Fibroblast of mammary gland (primary cell): ENCODE measurements at regions not wholly inside any gene's neighbourhood (a gene's known extent, or its start where the extent isn't known, plus 50 kb on each side); places are given as distances from the start of the nearest gene placed in this dataset.

Source experiments
- DNase-seq: peaks from one replicate; pipeline ENCODE4 v3.0.0-alpha.2; 2010; ENCODE audit warnings: low read depth
- H3K4me3 ChIP-seq: 2 replicates; pipeline ENCODE4 v1.5.1; 2011; ENCODE audit warnings: low read depth, mild to moderate bottlenecking, low read length, moderate library complexity; ENCODE audit not compliant: control insufficient read depth
- TF ChIP-seq, protein P1 (sequence below): conservative IDR thresholded peaks from 2 replicates; pipeline ENCODE4 v1.5.1; 2011; ENCODE audit warnings: low read depth, low read length, inconsistent platforms; ENCODE audit not compliant: control insufficient read depth, insufficient read depth

GRCh38 chr6:140923048-140923447, 1209.7 kb upstream of the GJE1 start:
- TF ChIP-seq, protein P1, sequence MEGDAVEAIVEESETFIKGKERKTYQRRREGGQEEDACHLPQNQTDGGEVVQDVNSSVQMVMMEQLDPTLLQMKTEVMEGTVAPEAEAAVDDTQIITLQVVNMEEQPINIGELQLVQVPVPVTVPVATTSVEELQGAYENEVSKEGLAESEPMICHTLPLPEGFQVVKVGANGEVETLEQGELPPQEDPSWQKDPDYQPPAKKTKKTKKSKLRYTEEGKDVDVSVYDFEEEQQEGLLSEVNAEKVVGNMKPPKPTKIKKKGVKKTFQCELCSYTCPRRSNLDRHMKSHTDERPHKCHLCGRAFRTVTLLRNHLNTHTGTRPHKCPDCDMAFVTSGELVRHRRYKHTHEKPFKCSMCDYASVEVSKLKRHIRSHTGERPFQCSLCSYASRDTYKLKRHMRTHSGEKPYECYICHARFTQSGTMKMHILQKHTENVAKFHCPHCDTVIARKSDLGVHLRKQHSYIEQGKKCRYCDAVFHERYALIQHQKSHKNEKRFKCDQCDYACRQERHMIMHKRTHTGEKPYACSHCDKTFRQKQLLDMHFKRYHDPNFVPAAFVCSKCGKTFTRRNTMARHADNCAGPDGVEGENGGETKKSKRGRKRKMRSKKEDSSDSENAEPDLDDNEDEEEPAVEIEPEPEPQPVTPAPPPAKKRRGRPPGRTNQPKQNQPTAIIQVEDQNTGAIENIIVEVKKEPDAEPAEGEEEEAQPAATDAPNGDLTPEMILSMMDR: no peak
- no peak overlapping the region for H3K4me3 ChIP-seq
- DNase-seq: peak; percentile 18

- TF ChIP-seq, protein P1: peak; percentile 91
- peak; percentile 92 for DNase-seq
- H3K4me3 ChIP-seq: no peak overlapping the region
These were observed 1211.1 kb upstream of the GJE1 start for GRCh38 chr6:140921366-140922226.

- H3K4me3 ChIP-seq: no peak overlapping the region
- TF ChIP-seq, protein P1: no peak
- DNase-seq: no peak
These were observed 1214.8 kb upstream of the GJE1 start for GRCh38 chr6:140917911-140918310.

- DNase-seq: no peak
- TF ChIP-seq, protein P1: no peak
- no peak overlapping the region for H3K4me3 ChIP-seq
These were observed 1217.2 kb upstream of the GJE1 start for GRCh38 chr6:140915551-140915950.

DNA sequence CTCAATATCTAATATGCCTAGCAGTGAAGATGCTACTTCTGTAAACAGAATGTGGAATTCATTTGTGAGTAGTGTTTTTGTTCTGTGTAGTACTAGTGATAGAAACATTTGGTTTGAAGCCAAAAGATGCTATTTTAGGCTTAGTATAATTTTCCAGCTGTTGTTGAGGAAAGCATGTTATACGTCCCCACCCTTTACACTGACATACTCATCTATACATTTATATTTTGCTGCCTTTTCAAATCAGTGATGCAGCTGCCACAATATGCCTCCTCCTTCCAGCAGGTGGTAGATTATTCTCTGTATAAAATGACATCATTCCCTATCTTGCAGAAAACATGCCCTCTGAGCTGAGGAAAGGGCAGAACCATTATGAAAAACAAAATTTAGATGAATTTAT, 1217.6 kb upstream of the GJE1 start:
- TF ChIP-seq, protein P1: no peak
- H3K4me3 ChIP-seq: no peak overlapping the region
- peak; percentile 16 for DNase-seq

GRCh38 chr6:140912686-140913085, 1220.0 kb upstream of the GJE1 start:
- no peak for DNase-seq
- TF ChIP-seq, protein P1: no peak

DNA sequence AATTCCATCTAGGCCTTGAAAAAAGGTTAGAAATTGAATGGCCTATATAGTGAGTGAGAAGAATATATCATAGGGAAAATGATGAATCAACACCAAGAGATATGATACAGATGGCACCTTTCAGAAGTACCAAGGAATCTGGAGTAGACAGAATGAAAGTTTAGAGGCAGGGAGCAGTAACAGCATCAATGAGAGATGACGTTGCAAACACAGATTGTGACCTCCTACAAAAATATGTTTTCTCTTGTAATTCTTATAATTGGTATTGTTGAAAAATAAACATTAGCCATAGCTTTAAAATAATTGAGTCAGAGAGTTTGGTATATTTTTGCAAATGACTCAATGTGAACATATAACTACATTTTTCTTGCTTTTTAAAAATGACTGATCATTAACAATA, 1223.1 kb upstream of the GJE1 start:
- TF ChIP-seq, protein P1: no peak
- peak; percentile 27 for DNase-seq
- no peak overlapping the region for H3K4me3 ChIP-seq

More at GRCh38 chr6:140912686-140913085, 1220.0 kb upstream of the GJE1 start:
- H3K4me3 ChIP-seq: no peak overlapping the region
